ENCODE measurements at regions not wholly inside any gene's neighbourhood (a gene's known extent, or its start where the extent isn't known, plus 50 kb on each side); places are given as distances from the start of the nearest gene placed in this dataset.

DNA sequence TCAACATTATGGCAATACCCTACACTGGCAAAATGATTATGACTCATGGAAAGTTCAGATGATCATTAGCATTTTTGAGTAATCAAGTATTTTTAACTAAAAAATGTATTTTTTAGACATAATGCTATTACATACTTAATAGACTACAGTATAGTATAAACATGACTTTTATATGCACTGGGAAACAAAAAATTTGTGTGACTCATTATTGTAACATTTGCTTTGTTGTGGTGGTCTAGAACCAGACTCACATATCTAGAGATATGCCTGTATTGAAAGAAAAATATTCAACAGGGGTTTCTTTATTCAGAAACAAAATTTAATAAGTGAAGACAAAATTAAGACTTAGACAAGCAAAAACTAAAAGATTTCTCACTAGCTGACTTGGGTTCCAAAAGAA is 385.3 kb upstream of the RIOK2 start:
- no peak overlapping the region for H3K4me3 Mint-ChIP-seq
- no peaks in the 10 kb centered on the region for H3K79me2 ChIP-seq (ENCODE audit: control insufficient read depth, insufficient read depth, low read length)
- no peaks in the 10 kb centered on the region for H4K20me1 ChIP-seq (ENCODE audit: control insufficient read depth, insufficient read depth, low read length, poor library complexity, severe bottlenecking)
- no peaks in the 10 kb centered on the region for H3K27me3 ChIP-seq (replicated peaks in 1 of 4; ENCODE audit: control extremely low read depth in 1 of 4, control insufficient read depth in 3 of 4, insufficient read depth in 4 of 4, low read length in 3 of 4)
- peaks cover 10% of the 10 kb centered on the region for H3K9me3 Mint-ChIP-seq (ENCODE audit: insufficient read depth)
- no peaks in the 10 kb centered on the region for H3K4me1 ChIP-seq (ENCODE audit: control insufficient read depth in 2 of 2, insufficient read depth in 2 of 2, low read length in 2 of 2)
- H3K9me3 ChIP-seq (ENCODE audit: control extremely low read depth in 1 of 3, control insufficient read depth in 2 of 3, insufficient read depth in 1 of 3, low read length in 2 of 3): peaks cover 0 to 18% (median 9%) of the 10 kb centered on the region in 3 donors
- intact Hi-C loops (cut with micrococcal nuclease): no loop called here
- no peak overlapping the region for H3K27ac Mint-ChIP-seq
- CTCF ChIA-PET: no interaction called here
- no peaks in the 10 kb centered on the region for H3K36me3 ChIP-seq (replicated peaks in 1 of 2; ENCODE audit: control extremely low read depth in 1 of 2, control insufficient read depth in 1 of 2, extremely low read depth in 1 of 2, insufficient read depth in 2 of 2, low read length in 1 of 2)
- no peaks in the 10 kb centered on the region for H3K27me3 Mint-ChIP-seq
- no peak for ATAC-seq (ENCODE audit: low read depth)
- DNase-seq: no peak
- no peak overlapping the region for H2AFZ ChIP-seq (ENCODE audit: insufficient read depth, low read depth, low read length, poor library complexity, severe bottlenecking)
- TF ChIP-seq CTCF (IDR thresholded peaks at IDR 0.05): no peak
- TF ChIP-seq EZH2 (IDR thresholded peaks at IDR 0.05; ENCODE audit: borderline replicate concordance, insufficient read depth, low read depth, low read length, poor library complexity, severe bottlenecking): no peak
- H3K4me3 ChIP-seq (ENCODE audit: control extremely low read depth in 1 of 5, extremely low read depth in 1 of 5, insufficient read depth in 1 of 5, low read depth in 2 of 5, low read length in 4 of 5): no peak overlapping the region
- H3K4me1 Mint-ChIP-seq: no peaks in the 10 kb centered on the region
- POLR2A ChIA-PET: no interaction called here
- no peak overlapping the region for H3K4me2 ChIP-seq (replicated peaks; ENCODE audit: low read depth, low read length, poor library complexity, severe bottlenecking)
- no peak overlapping the region for H3K9ac ChIP-seq (ENCODE audit: low read length)
- H3K27ac ChIP-seq (ENCODE audit: low read length in 2 of 2): no peak overlapping the region

DNA sequence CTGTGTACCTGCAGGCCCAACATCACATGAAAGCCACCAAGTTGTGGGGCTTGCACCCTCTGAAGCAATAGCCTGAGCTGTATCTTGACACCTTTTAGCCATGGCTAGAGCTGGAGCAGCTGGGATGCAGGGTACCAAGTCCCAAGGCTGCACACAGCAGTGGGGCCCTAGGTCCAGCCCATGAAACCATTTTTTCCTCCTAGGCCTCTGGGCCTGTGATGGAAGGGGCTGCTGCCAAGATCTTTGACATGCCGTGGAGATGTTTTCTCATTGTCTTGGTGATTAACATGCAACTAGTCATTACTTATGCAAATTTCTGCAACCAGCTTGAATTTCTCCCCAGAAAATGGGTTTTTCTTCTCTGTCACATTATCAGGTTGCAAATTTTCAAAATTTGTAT is 387.2 kb upstream of the RIOK2 start:
- Histone ChIP-seq H3K4me1 (ENCODE audit: control insufficient read depth in 2 of 2, insufficient read depth in 2 of 2, low read length in 2 of 2) (no peaks in the 10 kb centered on the region), H3K4me3 (ENCODE audit: control extremely low read depth in 1 of 5, extremely low read depth in 1 of 5, insufficient read depth in 1 of 5, low read depth in 2 of 5, low read length in 4 of 5) (no peak overlapping the region), H3K27ac (ENCODE audit: low read length in 2 of 2) (no peak overlapping the region), H3K9me3 (ENCODE audit: control extremely low read depth in 1 of 3, control insufficient read depth in 2 of 3, insufficient read depth in 1 of 3, low read length in 2 of 3) (peaks cover 0 to 18% (median 9%) of the 10 kb centered on the region in 3 donors), H3K36me3 (replicated peaks in 1 of 2; ENCODE audit: control extremely low read depth in 1 of 2, control insufficient read depth in 1 of 2, extremely low read depth in 1 of 2, insufficient read depth in 2 of 2, low read length in 1 of 2) (no peaks in the 10 kb centered on the region), H4K20me1 (ENCODE audit: control insufficient read depth, insufficient read depth, low read length, poor library complexity, severe bottlenecking) (no peaks in the 10 kb centered on the region), H3K27me3 (replicated peaks in 1 of 4; ENCODE audit: control extremely low read depth in 1 of 4, control insufficient read depth in 3 of 4, insufficient read depth in 4 of 4, low read length in 3 of 4) (no peaks in the 10 kb centered on the region), H3K4me2 (replicated peaks; ENCODE audit: low read depth, low read length, poor library complexity, severe bottlenecking) (no peak overlapping the region), H2AFZ (ENCODE audit: insufficient read depth, low read depth, low read length, poor library complexity, severe bottlenecking) (no peak overlapping the region), H3K79me2 (ENCODE audit: control insufficient read depth, insufficient read depth, low read length) (no peaks in the 10 kb centered on the region), H3K9ac (ENCODE audit: low read length) (no peak overlapping the region)
- H3K4me3 Mint-ChIP-seq: no peak overlapping the region
- POLR2A ChIA-PET: no interaction called here
- intact Hi-C loops (cut with micrococcal nuclease): no loop called here
- H3K9me3 Mint-ChIP-seq (ENCODE audit: insufficient read depth): peaks cover 10% of the 10 kb centered on the region
- CTCF ChIA-PET: no interaction called here
- no peak overlapping the region for H3K27ac Mint-ChIP-seq
- H3K27me3 Mint-ChIP-seq: no peaks in the 10 kb centered on the region
- no peak for TF ChIP-seq EZH2 (IDR thresholded peaks at IDR 0.05; ENCODE audit: borderline replicate concordance, insufficient read depth, low read depth, low read length, poor library complexity, severe bottlenecking)
- TF ChIP-seq CTCF (IDR thresholded peaks at IDR 0.05): no peak
- no peaks in the 10 kb centered on the region for H3K4me1 Mint-ChIP-seq
- WGBS (ENCODE audit: insufficient coverage): no CpG with 5 or more reads among the region's 1 CpG
- DNase-seq (no peak), ATAC-seq (ENCODE audit: low read depth) (no peak)
